Mesenchymal stem cell (in vitro differentiated cells and primary cell): ENCODE measurements at regions not wholly inside any gene's neighbourhood (a gene's known extent, or its start where the extent isn't known, plus 50 kb on each side); places are given as distances from the start of the nearest gene placed in this dataset.

ENCODE experiments used
- DNase-seq: peaks from one replicate; pipeline ENCODE4 v3.0.0-alpha.2; 2013
- H2AFZ ChIP-seq: one replicate; pipeline ENCODE4 v1.6.1; 2013; ENCODE audit warnings: low read depth, mild to moderate bottlenecking, control low read depth, inconsistent platforms, low read length, moderate library complexity
- H2AK5ac ChIP-seq: 2 replicates; pipeline ENCODE4 v1.6.1; 2013; ENCODE audit warnings: low read length, moderate library complexity, mild to moderate bottlenecking, inconsistent platforms; ENCODE audit not compliant: severe bottlenecking
- H2BK120ac ChIP-seq: one replicate; pipeline ENCODE4 v1.6.1; 2013; ENCODE audit warnings: low read depth, mild to moderate bottlenecking, inconsistent platforms, low read length, moderate library complexity
- H2BK12ac ChIP-seq, 2 experiments: one replicate each; pipeline ENCODE4 v1.6.1; 2013; ENCODE audit warnings: inconsistent platforms in 2 of 2, low read length in 2 of 2, mild to moderate bottlenecking in 2 of 2, moderate library complexity in 2 of 2, control low read depth in 1 of 2
- H2BK15ac ChIP-seq: one replicate; pipeline ENCODE4 v1.6.1; 2013; ENCODE audit warnings: mild to moderate bottlenecking, low read depth, inconsistent platforms; ENCODE audit not compliant: poor library complexity, severe bottlenecking
- H2BK5ac ChIP-seq: 2 replicates; pipeline ENCODE4 v1.6.1; 2013; ENCODE audit warnings: low read depth, mild to moderate bottlenecking, low read length, control low read depth, inconsistent platforms; ENCODE audit not compliant: poor library complexity, severe bottlenecking
- H3K14ac ChIP-seq, 2 experiments: one replicate each; pipeline ENCODE4 v1.6.1; 2013; ENCODE audit warnings: inconsistent platforms in 2 of 2, low read length in 2 of 2, control low read depth in 1 of 2, mild to moderate bottlenecking in 1 of 2, moderate library complexity in 1 of 2
- H3K18ac ChIP-seq, 2 experiments: one replicate each; pipeline ENCODE4 v1.6.1; 2013; ENCODE audit warnings: inconsistent platforms in 2 of 2, low read length in 2 of 2, control low read depth in 1 of 2, low read depth in 1 of 2, mild to moderate bottlenecking in 1 of 2
- H3K23ac ChIP-seq, 2 experiments: one replicate each; pipeline ENCODE4 v1.6.1; 2013; ENCODE audit warnings: inconsistent platforms in 2 of 2, low read length in 2 of 2, mild to moderate bottlenecking in 2 of 2, moderate library complexity in 2 of 2, control low read depth in 1 of 2
- H3K27ac ChIP-seq: 2 replicates; pipeline ENCODE4 v1.5.1; 2013; ENCODE audit warnings: mild to moderate bottlenecking, moderate library complexity, low read length, control low read depth, inconsistent platforms; ENCODE audit not compliant: poor library complexity, severe bottlenecking
- H3K27me3 ChIP-seq, 2 experiments: 2 replicates each; pipeline versions ENCODE4 v1.6.1 to v1.7.0; 2013; ENCODE audit warnings: low read length in 2 of 2, mild to moderate bottlenecking in 2 of 2, moderate library complexity in 2 of 2, control low read depth in 1 of 2, inconsistent platforms in 1 of 2; ENCODE audit not compliant: control insufficient read depth in 1 of 2, insufficient read depth in 1 of 2
- H3K36me3 ChIP-seq, 2 experiments: 2 replicates each; pipeline versions ENCODE4 v1.6.1 to v1.7.0; 2013; ENCODE audit warnings: low read length in 2 of 2, control low read depth in 1 of 2, inconsistent platforms in 1 of 2, low read depth in 1 of 2, mild to moderate bottlenecking in 1 of 2; ENCODE audit not compliant: insufficient read depth in 2 of 2, control insufficient read depth in 1 of 2
- H3K4ac ChIP-seq, 2 experiments: one replicate each; pipeline ENCODE4 v1.6.1; 2013; ENCODE audit warnings: inconsistent platforms in 2 of 2, low read length in 2 of 2, mild to moderate bottlenecking in 2 of 2, moderate library complexity in 2 of 2, control low read depth in 1 of 2, low read depth in 1 of 2
- H3K4me1 ChIP-seq: 2 replicates; pipeline ENCODE4 v1.6.1; 2013; ENCODE audit warnings: low read depth, low read length, control low read depth; ENCODE audit not compliant: control insufficient read depth, insufficient read depth
- H3K4me2 ChIP-seq: 2 replicates; pipeline ENCODE4 v1.6.1; 2013; ENCODE audit warnings: low read length, mild to moderate bottlenecking, inconsistent platforms; ENCODE audit not compliant: poor library complexity, severe bottlenecking
- H3K4me3 ChIP-seq, 2 experiments: 2 replicates each; pipeline versions ENCODE4 v1.5.1 to v1.7.0; 2013; ENCODE audit warnings: low read length in 2 of 2, mild to moderate bottlenecking in 2 of 2, control low read depth in 1 of 2, low read depth in 1 of 2; ENCODE audit not compliant: insufficient read depth in 1 of 2
- H3K79me1 ChIP-seq: replicated peaks from 2 replicates; pipeline ENCODE4 v1.6.1; 2013; ENCODE audit warnings: mild to moderate bottlenecking, control low read depth, low read length, inconsistent platforms; ENCODE audit not compliant: poor library complexity, severe bottlenecking
- H3K9ac ChIP-seq: 2 replicates; pipeline ENCODE4 v1.7.0; 2013; ENCODE audit warnings: mild to moderate bottlenecking, low read length, moderate library complexity
- H3K9me3 ChIP-seq: 2 replicates; pipeline ENCODE4 v1.7.0; 2013; ENCODE audit warnings: mild to moderate bottlenecking, low read length; ENCODE audit not compliant: control insufficient read depth
- H4K8ac ChIP-seq: one replicate; pipeline ENCODE4 v1.6.1; 2013; ENCODE audit warnings: inconsistent platforms, mild to moderate bottlenecking, low read length, moderate library complexity
- H4K91ac ChIP-seq: one replicate; pipeline ENCODE4 v1.6.1; 2013; ENCODE audit warnings: mild to moderate bottlenecking, low read length, inconsistent platforms
- WGBS: methylation state at CpG from one replicate; pipeline ENCODE4 v1.1.7; 2013; ENCODE audit warnings: mixed read lengths; 5-methylcytosine and 5-hydroxymethylcytosine counted together

- Histone ChIP-seq H2BK5ac (no peak overlapping the region), H3K27me3 (no peaks in the 10 kb centered on the region), H3K79me1 (no peaks in the 10 kb centered on the region), H3K36me3 (no peaks in the 10 kb centered on the region), H3K4ac (no peak overlapping the region), H3K4me1 (no peaks in the 10 kb centered on the region), H3K9ac (no peak overlapping the region), H2BK12ac (no peak overlapping the region), H2BK120ac (no peak overlapping the region), H3K4me3 (no peak overlapping the region), H2AFZ (no peak overlapping the region), H4K8ac (no peak overlapping the region), H3K18ac (no peak overlapping the region), H3K9me3 (no peaks in the 10 kb centered on the region), H3K14ac (no peak overlapping the region), H3K4me2 (no peak overlapping the region), H3K27ac (no peak overlapping the region), H4K91ac (no peak overlapping the region), H3K23ac (no peak overlapping the region), H2AK5ac (no peak overlapping the region), H2BK15ac (no peak overlapping the region)
- 63% methylated on average over 2 of the region's 2 CpGs for WGBS
- DNase-seq: no peak
Observed at GRCh38 chr1:57721001-57721400, 297.1 kb upstream of the DAB1 start.

GRCh38 chr1:57719274-57719673 lies 295.4 kb upstream of the DAB1 start:
- H3K9me3 ChIP-seq: no peaks in the 10 kb centered on the region
- H2AFZ ChIP-seq: no peak overlapping the region
- no peaks in the 10 kb centered on the region for H3K4me1 ChIP-seq
- no peak overlapping the region for H2BK120ac ChIP-seq
- H3K4me3 ChIP-seq: no peak overlapping the region
- H2BK15ac ChIP-seq: no peak overlapping the region
- H3K18ac ChIP-seq: no peak overlapping the region
- H3K4ac ChIP-seq: no peak overlapping the region
- H2BK5ac ChIP-seq: no peak overlapping the region
- H3K14ac ChIP-seq: no peak overlapping the region
- no peak overlapping the region for H2BK12ac ChIP-seq
- H3K27me3 ChIP-seq: no peaks in the 10 kb centered on the region
- H3K79me1 ChIP-seq: no peaks in the 10 kb centered on the region
- H4K91ac ChIP-seq: no peak overlapping the region
- WGBS: 52% methylated on average over 4 of the region's 5 CpGs
- no peak overlapping the region for H3K9ac ChIP-seq
- H3K36me3 ChIP-seq: no peaks in the 10 kb centered on the region
- H3K23ac ChIP-seq: no peak overlapping the region
- no peak overlapping the region for H2AK5ac ChIP-seq
- no peak overlapping the region for H4K8ac ChIP-seq
- H3K4me2 ChIP-seq: no peak overlapping the region
- H3K27ac ChIP-seq: no peak overlapping the region
- DNase-seq: no peak

- H3K27me3 ChIP-seq: no peaks in the 10 kb centered on the region
- H2BK12ac ChIP-seq: no peak overlapping the region
- H3K27ac ChIP-seq: no peak overlapping the region
- H2AK5ac ChIP-seq: no peak overlapping the region
- no peak overlapping the region for H3K18ac ChIP-seq
- H3K79me1 ChIP-seq: no peaks in the 10 kb centered on the region
- no peak overlapping the region for H3K14ac ChIP-seq
- no peaks in the 10 kb centered on the region for H3K36me3 ChIP-seq
- H3K4me1 ChIP-seq: no peaks in the 10 kb centered on the region
- H3K23ac ChIP-seq: no peak overlapping the region
- H3K9ac ChIP-seq: no peak overlapping the region
- H3K4ac ChIP-seq: no peak overlapping the region
- no peak for DNase-seq
- H3K4me3 ChIP-seq: no peak overlapping the region
- H2BK120ac ChIP-seq: no peak overlapping the region
- H4K8ac ChIP-seq: no peak overlapping the region
- no peak overlapping the region for H2BK15ac ChIP-seq
- H2BK5ac ChIP-seq: no peak overlapping the region
- no peak overlapping the region for H3K4me2 ChIP-seq
- H2AFZ ChIP-seq: no peak overlapping the region
- H3K9me3 ChIP-seq: no peaks in the 10 kb centered on the region
- H4K91ac ChIP-seq: no peak overlapping the region
Observed at GRCh38 chr1:57713501-57713900, 289.6 kb upstream of the DAB1 start.

GRCh38 chr1:57712846-57713245 lies 289.0 kb upstream of the DAB1 start:
- Histone ChIP-seq H3K4me2 (no peak overlapping the region), H2AFZ (no peak overlapping the region), H3K4ac (no peak overlapping the region), H3K79me1 (no peaks in the 10 kb centered on the region), H3K9ac (no peak overlapping the region), H3K4me1 (no peaks in the 10 kb centered on the region), H2BK120ac (no peak overlapping the region), H2BK12ac (no peak overlapping the region), H3K18ac (no peak overlapping the region), H3K4me3 (no peak overlapping the region), H2BK15ac (no peak overlapping the region), H2AK5ac (no peak overlapping the region), H3K27ac (no peak overlapping the region), H3K23ac (no peak overlapping the region), H3K27me3 (no peaks in the 10 kb centered on the region), H3K9me3 (no peaks in the 10 kb centered on the region), H3K14ac (no peak overlapping the region), H4K91ac (no peak overlapping the region), H2BK5ac (no peak overlapping the region), H4K8ac (no peak overlapping the region), H3K36me3 (no peaks in the 10 kb centered on the region)
- no peak for DNase-seq
- WGBS: 83% methylated on average over 2 of the region's 2 CpGs
